ENCODE measurements at regions not wholly inside any gene's neighbourhood (a gene's known extent, or its start where the extent isn't known, plus 50 kb on each side); places are given as distances from the start of the nearest gene placed in this dataset.

DNA sequence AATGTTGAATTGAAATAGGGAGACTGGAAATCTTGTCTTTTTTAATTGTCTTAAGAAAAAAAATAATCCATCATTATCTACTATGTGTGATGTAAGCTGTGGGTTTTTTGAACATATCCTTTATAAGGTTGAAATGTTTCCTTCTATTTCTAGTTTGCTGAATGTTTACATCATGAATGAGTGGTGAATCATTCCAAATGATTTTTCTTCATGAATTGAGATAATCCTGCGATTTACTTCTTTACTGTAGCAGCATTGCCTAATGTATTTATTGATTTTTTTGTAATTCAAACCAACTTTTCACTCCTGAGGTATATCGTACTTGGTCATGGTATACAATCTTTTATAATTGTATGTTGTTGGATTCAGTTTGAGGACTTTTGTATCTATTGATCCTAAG lies 607.6 kb upstream of the PFKP start:
- DNase-seq = no peak
- TF ChIP-seq, protein P1, sequence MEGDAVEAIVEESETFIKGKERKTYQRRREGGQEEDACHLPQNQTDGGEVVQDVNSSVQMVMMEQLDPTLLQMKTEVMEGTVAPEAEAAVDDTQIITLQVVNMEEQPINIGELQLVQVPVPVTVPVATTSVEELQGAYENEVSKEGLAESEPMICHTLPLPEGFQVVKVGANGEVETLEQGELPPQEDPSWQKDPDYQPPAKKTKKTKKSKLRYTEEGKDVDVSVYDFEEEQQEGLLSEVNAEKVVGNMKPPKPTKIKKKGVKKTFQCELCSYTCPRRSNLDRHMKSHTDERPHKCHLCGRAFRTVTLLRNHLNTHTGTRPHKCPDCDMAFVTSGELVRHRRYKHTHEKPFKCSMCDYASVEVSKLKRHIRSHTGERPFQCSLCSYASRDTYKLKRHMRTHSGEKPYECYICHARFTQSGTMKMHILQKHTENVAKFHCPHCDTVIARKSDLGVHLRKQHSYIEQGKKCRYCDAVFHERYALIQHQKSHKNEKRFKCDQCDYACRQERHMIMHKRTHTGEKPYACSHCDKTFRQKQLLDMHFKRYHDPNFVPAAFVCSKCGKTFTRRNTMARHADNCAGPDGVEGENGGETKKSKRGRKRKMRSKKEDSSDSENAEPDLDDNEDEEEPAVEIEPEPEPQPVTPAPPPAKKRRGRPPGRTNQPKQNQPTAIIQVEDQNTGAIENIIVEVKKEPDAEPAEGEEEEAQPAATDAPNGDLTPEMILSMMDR (IDR thresholded peaks at IDR 0.05) = no peak
- intact Hi-C loops (cut with DNase I, micrococcal nuclease) = no loop called here
- Histone ChIP-seq H3K36me3 (ENCODE audit: low read depth) (no peaks in the 10 kb centered on the region), H3K4me3 (no peak overlapping the region), H3K9me3 (peaks cover 43% of the 10 kb centered on the region), H3K4me1 (ENCODE audit: low read depth) (no peaks in the 10 kb centered on the region)
- no peak for ATAC-seq

DNA sequence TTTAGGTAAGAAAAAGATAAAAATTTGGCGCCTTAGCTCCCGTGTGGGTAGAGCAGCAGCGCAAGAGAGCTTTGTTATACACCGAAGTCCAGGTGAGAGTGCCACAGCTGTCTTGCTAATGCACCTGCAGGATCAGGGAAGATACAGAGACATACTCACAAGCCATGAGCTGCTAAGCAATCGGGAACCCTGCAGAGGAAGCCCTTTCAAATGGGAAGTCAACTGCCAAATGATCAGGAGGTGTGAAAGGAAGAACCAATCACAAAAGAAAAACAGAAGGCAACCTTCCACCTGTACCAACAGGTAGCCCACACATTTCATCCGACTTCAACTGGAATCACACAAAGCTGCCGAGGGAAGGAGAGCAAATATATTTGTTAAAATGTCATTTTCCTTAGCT lies 610.5 kb upstream of the PFKP start:
- peaks cover 44% of the 10 kb centered on the region for H3K9me3 ChIP-seq
- no peak overlapping the region for H3K4me3 ChIP-seq
- TF ChIP-seq, protein P1 (IDR thresholded peaks at IDR 0.05) = no peak
- no peaks in the 10 kb centered on the region for H3K36me3 ChIP-seq (ENCODE audit: low read depth)
- DNase-seq (no peak), ATAC-seq (no peak)
- no peaks in the 10 kb centered on the region for H3K4me1 ChIP-seq (ENCODE audit: low read depth)
- intact Hi-C loops (cut with DNase I, micrococcal nuclease) = no loop called here

DNA sequence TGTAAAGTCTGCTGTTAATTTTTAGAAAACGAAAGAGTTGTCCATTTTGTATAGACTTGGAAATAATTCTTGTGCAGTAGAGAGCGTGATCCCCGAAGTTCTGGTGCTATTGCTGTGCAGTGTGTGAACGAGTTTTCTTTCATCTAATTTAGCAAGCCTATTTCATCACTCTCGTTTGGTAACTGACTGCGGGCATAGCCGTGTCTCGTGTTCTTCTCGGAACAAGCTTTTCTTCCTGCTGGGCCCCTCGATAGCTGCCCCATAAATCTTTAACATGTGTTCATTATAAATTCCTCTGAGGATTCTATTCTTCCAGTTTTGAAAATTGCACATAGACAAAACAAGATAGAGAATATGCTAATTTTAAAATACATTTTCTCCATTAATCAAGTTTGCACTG lies 622.0 kb upstream of the PFKP start:
- ATAC-seq (no peak), DNase-seq (no peak)
- TF ChIP-seq, protein P1 (IDR thresholded peaks at IDR 0.05) = no peak
- H3K9me3 ChIP-seq = peaks cover 47% of the 10 kb centered on the region
- H3K4me1 ChIP-seq (ENCODE audit: low read depth) = no peaks in the 10 kb centered on the region
- H3K4me3 ChIP-seq = no peak overlapping the region
- H3K36me3 ChIP-seq (ENCODE audit: low read depth) = no peaks in the 10 kb centered on the region
- intact Hi-C loops (cut with DNase I, micrococcal nuclease) = no loop called here

DNA sequence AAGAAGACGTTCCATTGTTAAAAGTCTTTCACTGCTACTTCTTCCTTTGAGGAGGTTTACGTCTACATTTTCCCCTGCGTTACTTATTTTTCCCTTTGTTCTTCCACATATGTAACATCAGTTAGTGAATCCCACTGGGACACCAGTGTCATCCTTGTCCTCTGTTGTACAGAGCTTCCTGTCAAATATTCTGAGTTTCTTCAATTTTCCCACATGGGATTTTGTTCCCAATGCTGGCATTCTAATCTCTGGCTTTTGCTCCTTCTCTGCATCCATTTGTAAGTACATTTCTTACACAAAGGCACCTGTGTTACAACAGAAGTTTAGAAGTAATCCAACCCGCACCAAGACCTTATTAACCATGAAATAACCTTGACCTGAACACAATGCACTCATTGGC lies 627.4 kb upstream of the PFKP start:
- ATAC-seq = no peak
- Histone ChIP-seq H3K9me3 (peaks cover 54% of the 10 kb centered on the region), H3K4me1 (ENCODE audit: low read depth) (no peaks in the 10 kb centered on the region), H3K4me3 (no peak overlapping the region), H3K36me3 (ENCODE audit: low read depth) (no peaks in the 10 kb centered on the region)
- TF ChIP-seq, protein P1 (IDR thresholded peaks at IDR 0.05) = no peak
- no peak for DNase-seq
- intact Hi-C loops (cut with DNase I, micrococcal nuclease) = no loop called here

DNA sequence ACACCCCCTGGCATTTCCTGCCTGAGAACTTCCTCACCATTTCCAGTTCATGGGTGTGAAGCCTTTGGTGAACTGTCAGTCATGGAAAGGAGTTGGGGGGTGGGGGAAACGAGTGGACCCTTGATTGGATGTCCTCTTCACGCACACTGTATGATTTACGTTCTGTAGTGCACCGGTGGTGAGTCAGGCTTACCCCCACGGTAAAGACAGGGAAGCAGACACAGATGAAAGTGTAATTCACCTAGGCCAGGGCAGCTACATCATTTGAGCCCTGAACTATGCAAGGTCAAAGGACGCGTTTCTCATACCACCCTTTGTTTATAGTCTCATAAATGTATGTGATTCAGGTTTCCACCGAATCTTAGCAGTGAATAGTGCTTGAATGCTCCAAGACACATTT lies 628.3 kb upstream of the PFKP start:
- DNase-seq (no peak), ATAC-seq (no peak)
- Histone ChIP-seq H3K9me3 (peaks cover 55% of the 10 kb centered on the region), H3K4me3 (no peak overlapping the region), H3K36me3 (ENCODE audit: low read depth) (no peaks in the 10 kb centered on the region), H3K4me1 (ENCODE audit: low read depth) (no peaks in the 10 kb centered on the region)
- intact Hi-C loops (cut with DNase I, micrococcal nuclease) = no loop called here
- TF ChIP-seq, protein P1 (IDR thresholded peaks at IDR 0.05) = no peak

DNA sequence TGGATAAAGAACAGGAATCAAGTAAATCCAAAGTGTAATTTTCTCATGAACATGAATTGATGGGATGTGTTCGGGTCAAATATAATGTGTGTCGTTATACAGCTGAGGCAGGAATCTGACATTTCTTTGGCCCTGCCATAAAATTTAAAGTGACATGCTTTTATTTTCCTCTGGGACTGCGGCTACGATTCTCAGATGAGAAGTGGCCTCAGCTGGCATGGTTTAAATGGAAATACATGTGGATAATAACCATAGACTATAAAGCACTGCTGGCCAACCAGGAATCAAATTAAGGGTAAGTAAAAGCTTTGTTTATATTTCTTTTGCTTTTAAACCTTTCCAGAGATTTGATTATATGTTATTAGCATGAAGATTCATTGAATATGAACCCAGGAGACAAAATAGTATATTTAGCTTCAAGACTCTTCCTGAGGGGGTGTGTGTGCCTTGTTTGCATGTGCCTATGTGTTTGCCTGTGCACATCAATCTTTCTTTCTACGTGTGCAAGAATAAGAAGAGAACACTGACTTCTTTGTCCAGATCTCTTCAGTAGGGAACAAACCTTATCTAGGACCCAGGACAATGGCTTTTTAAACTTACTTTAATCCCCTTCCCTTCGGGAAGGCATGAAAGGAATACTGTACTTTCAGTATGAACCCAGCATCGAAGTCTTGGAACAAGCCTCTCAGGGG lies 629.0 kb upstream of the PFKP start:
- no peak overlapping the region for H3K4me3 ChIP-seq
- no peak for DNase-seq
- H3K36me3 ChIP-seq (ENCODE audit: low read depth) = no peaks in the 10 kb centered on the region
- no peak for ATAC-seq
- intact Hi-C loops (cut with DNase I, micrococcal nuclease) = no loop called here
- H3K4me1 ChIP-seq (ENCODE audit: low read depth) = no peaks in the 10 kb centered on the region
- peaks cover 51% of the 10 kb centered on the region for H3K9me3 ChIP-seq
- TF ChIP-seq, protein P1 (IDR thresholded peaks at IDR 0.05) = no peak

Data from mucosa of descending colon (tissue), 3 donors.